SKM-1 treated with dmso at 0.1 percent for 144 hours (cell line): ENCODE measurements at regions not wholly inside any gene's neighbourhood (a gene's known extent, or its start where the extent isn't known, plus 50 kb on each side); places are given as distances from the start of the nearest gene placed in this dataset.

Experiments
- DNase-seq: peaks from one replicate; lab custom pipeline; 2025; ENCODE audit not compliant: unreplicated experiment; lab: John Stamatoyannopoulos, UW

- no peak for DNase-seq
Measured at GRCh38 chr4:168028970-168029597, 63.3 kb upstream of the ANXA10 start.

GRCh38 chr4:168037676-168038075 is 54.7 kb upstream of the ANXA10 start:
- no peak for DNase-seq

GRCh38 chr4:168039593-168039992 is 52.7 kb upstream of the ANXA10 start:
- DNase-seq: no peak
